ENCODE measurements at regions not wholly inside any gene's neighbourhood (a gene's known extent, or its start where the extent isn't known, plus 50 kb on each side); places are given as distances from the start of the nearest gene placed in this dataset.

DNA sequence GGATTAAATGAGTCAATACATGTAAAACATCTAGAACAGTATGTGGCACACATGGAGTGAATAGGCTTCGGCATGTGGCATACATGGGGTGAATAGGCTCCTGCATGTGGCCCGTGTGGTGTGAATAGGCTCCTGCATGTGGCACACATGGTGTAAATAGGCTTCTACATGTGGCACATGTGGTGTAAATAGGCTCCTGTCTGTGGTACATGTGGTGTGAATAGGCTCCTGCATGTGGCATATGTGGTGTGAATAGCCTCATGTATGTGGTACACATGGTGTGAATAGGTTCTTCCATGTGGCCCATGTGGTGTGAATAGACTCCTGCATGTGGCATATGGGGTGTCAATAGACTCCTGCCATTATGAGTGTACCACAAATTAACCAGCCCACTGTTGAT is 219.1 kb upstream of the KIRREL3 start:
- TF ChIP-seq ZFP3 (CRISPR knock-in tag; IDR thresholded peaks at IDR 0.05) (no peak), POU6F1 (CRISPR knock-in tag; IDR thresholded peaks at IDR 0.05; ENCODE audit: borderline replicate concordance, low read depth) (no peak), ARNTL (CRISPR knock-in tag; IDR thresholded peaks at IDR 0.05; ENCODE audit: borderline replicate concordance, low read depth) (no peak), ZNF8 (CRISPR knock-in tag; IDR thresholded peaks at IDR 0.05) (no peak), RARB (CRISPR knock-in tag; IDR thresholded peaks at IDR 0.05) (no peak), ZNF70 (CRISPR knock-in tag; IDR thresholded peaks at IDR 0.05) (no peak), ISL1 (CRISPR knock-in tag; IDR thresholded peaks at IDR 0.05) (no peak)
- TF ChIP-seq, protein P1, sequence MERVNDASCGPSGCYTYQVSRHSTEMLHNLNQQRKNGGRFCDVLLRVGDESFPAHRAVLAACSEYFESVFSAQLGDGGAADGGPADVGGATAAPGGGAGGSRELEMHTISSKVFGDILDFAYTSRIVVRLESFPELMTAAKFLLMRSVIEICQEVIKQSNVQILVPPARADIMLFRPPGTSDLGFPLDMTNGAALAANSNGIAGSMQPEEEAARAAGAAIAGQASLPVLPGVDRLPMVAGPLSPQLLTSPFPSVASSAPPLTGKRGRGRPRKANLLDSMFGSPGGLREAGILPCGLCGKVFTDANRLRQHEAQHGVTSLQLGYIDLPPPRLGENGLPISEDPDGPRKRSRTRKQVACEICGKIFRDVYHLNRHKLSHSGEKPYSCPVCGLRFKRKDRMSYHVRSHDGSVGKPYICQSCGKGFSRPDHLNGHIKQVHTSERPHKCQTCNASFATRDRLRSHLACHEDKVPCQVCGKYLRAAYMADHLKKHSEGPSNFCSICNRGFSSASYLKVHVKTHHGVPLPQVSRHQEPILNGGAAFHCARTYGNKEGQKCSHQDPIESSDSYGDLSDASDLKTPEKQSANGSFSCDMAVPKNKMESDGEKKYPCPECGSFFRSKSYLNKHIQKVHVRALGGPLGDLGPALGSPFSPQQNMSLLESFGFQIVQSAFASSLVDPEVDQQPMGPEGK (CRISPR knock-in tag; IDR thresholded peaks at IDR 0.05; ENCODE audit: borderline replicate concordance), result no peak
